PC-3 (cell line): ENCODE measurements at regions not wholly inside any gene's neighbourhood (a gene's known extent, or its start where the extent isn't known, plus 50 kb on each side); places are given as distances from the start of the nearest gene placed in this dataset.

Experiments
- ATAC-seq: fragments of 200-7000 bp; cut with Tn5 transposase; 2 replicates; pipeline ENCODE4 v1.9.1; 2020; ENCODE audit warnings: mild to moderate bottlenecking, moderate library complexity
- BruUV-seq: library from RNA; stranded (reverse); fragments of 400-500 nt; replicated peaks from 2 replicates; lab custom pipeline; 2021; lab: Mats Ljungman, UMichigan
- CTCF ChIA-PET: fragments of 300-600 bp; sonication (Branson Sonifier 250); formaldehyde crosslinking; loops from one replicate; lab custom pipeline; 2022; ENCODE audit warnings: antibody characterized with exemption; lab: Charles Lee
- POLR2A ChIA-PET: fragments of 300-600 bp; sonication (Branson Sonifier 250); formaldehyde crosslinking; loops from one replicate; lab custom pipeline; 2022; ENCODE audit warnings: antibody characterized with exemption; ENCODE audit not compliant: unreplicated experiment; lab: Charles Lee
- DNase-seq: peaks from one replicate; pipeline ENCODE4 v3.0.0-alpha.2; 2015
- H2AFZ ChIP-seq: fragments of 300-600 bp; sonication (generic); 2 replicates; pipeline ENCODE4 v1.6.0; 2016; ENCODE audit warnings: antibody characterized with exemption, low read length
- H3F3A ChIP-seq: fragments of 300-600 bp; sonication (generic); one replicate; pipeline ENCODE4 v1.6.0; 2017; ENCODE audit warnings: antibody characterized with exemption, low read length, control low read depth, mild to moderate bottlenecking; ENCODE audit not compliant: unreplicated experiment
- H3K27ac ChIP-seq: fragments of 300-600 bp; sonication (generic); 2 replicates; pipeline ENCODE4 v1.5.1; 2016; ENCODE audit warnings: mild to moderate bottlenecking, low read length
- H3K27me3 ChIP-seq: fragments of 300-600 bp; sonication (generic); 2 replicates; pipeline ENCODE4 v1.6.1; 2016; ENCODE audit warnings: low read length, mixed read lengths
- H3K36me3 ChIP-seq: fragments of 300-600 bp; sonication (generic); 2 replicates; pipeline ENCODE4 v1.6.1; 2016; ENCODE audit warnings: low read depth, mixed run types, low read length, mixed read lengths
- H3K4me1 ChIP-seq: fragments of 300-600 bp; sonication (generic); 2 replicates; pipeline ENCODE4 v1.5.1; 2016; ENCODE audit warnings: low read length; ENCODE audit not compliant: insufficient read depth
- H3K4me2 ChIP-seq: fragments of 300-600 bp; sonication (generic); 2 replicates; pipeline ENCODE4 v1.6.0; 2016; ENCODE audit warnings: low read length
- H3K4me3 ChIP-seq: fragments of 300-600 bp; sonication (generic); 2 replicates; pipeline ENCODE4 v1.5.1; 2016; ENCODE audit warnings: mild to moderate bottlenecking, low read length, mixed read lengths
- H3K79me2 ChIP-seq: fragments of 300-600 bp; sonication (generic); 2 replicates; pipeline ENCODE4 v1.6.1; 2017; ENCODE audit warnings: low read length, mixed read lengths
- H3K9ac ChIP-seq: fragments of 300-600 bp; sonication (generic); 2 replicates; pipeline ENCODE4 v1.6.0; 2016; ENCODE audit warnings: mild to moderate bottlenecking, low read length
- H3K9me2 ChIP-seq: fragments of 300-600 bp; sonication (generic); replicated peaks from 2 replicates; pipeline ENCODE4 v1.6.1; 2016; ENCODE audit warnings: mixed run types, low read length, mixed read lengths
- H3K9me3 ChIP-seq: fragments of 300-600 bp; sonication (generic); 2 replicates; pipeline ENCODE4 v1.6.1; 2016; ENCODE audit warnings: low read length, mixed read lengths
- H4K20me1 ChIP-seq: fragments of 300-600 bp; sonication (generic); 2 replicates; pipeline ENCODE4 v1.6.1; 2016; ENCODE audit warnings: low read length, mixed read lengths
- CTCF ChIP-seq: fragments of 300-600 bp; sonication (generic); conservative IDR thresholded peaks from 2 replicates; pipeline ENCODE4 v1.5.1; 2017; ENCODE audit warnings: antibody characterized with exemption, low read depth, mild to moderate bottlenecking, low read length
- EZH2 ChIP-seq: fragments of 300-600 bp; sonication (generic); IDR thresholded peaks from one replicate; pipeline ENCODE4 v1.6.1; 2017; ENCODE audit warnings: antibody characterized with exemption, mild to moderate bottlenecking, low read length; ENCODE audit not compliant: unreplicated experiment
- EZH2phosphoT487 ChIP-seq: fragments of 300-600 bp; sonication (generic); IDR thresholded peaks from 2 replicates; pipeline ENCODE4 v1.6.1; 2018; ENCODE audit warnings: mild to moderate bottlenecking, antibody characterized with exemption, low read length, borderline replicate concordance
- intact Hi-C: fragments of 100-400 bp; cut with micrococcal nuclease; formaldehyde crosslinking; loops from 2 replicates; pipeline ENCODE4 v1.9.0; 2023

DNA sequence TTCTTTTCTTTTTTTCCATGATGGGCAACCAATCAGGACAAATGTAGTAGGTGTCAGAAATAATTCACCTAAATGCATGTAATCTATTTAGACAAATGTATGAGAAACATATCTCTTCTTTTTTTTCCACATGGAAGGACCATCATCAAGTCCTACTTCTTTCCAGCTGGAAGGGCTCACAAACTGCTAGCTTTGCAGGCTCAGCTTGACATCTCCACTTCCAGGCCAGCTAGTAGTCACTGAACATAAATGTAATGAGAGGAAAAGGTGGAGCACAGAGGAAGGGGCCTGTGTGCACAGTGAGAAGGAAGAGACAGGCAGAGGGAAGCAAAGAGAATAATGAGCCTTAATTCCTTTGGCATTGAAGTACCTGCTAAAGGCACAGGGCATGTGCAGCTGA is 504.9 kb downstream of the MCTP2 start:
- no peaks in the 10 kb centered on the region for H3K36me3 ChIP-seq
- no peaks in the 10 kb centered on the region for H3K4me1 ChIP-seq
- H3K9ac ChIP-seq: no peak overlapping the region
- H3K27ac ChIP-seq: no peak overlapping the region
- TF ChIP-seq EZH2phosphoT487 (no peak), EZH2 (no peak), CTCF (no peak)
- H3K4me3 ChIP-seq: no peak overlapping the region
- intact Hi-C loops: no loop called here
- no peaks in the 10 kb centered on the region for H3F3A ChIP-seq
- H2AFZ ChIP-seq: no peak overlapping the region
- CTCF ChIA-PET: no interaction called here
- no peaks in the 10 kb centered on the region for H3K9me2 ChIP-seq
- peaks cover 32% of the 10 kb centered on the region for H3K27me3 ChIP-seq
- POLR2A ChIA-PET: no interaction called here
- no peaks in the 10 kb centered on the region for H4K20me1 ChIP-seq
- H3K79me2 ChIP-seq: no peaks in the 10 kb centered on the region
- DNase-seq: no peak
- no peak overlapping the region for H3K4me2 ChIP-seq
- no TSS peak for BruUV-seq
- H3K9me3 ChIP-seq: no peaks in the 10 kb centered on the region
- no peak for ATAC-seq

- Histone ChIP-seq H3K9me3 (no peaks in the 10 kb centered on the region), H2AFZ (no peak overlapping the region), H3K9me2 (no peaks in the 10 kb centered on the region), H3K9ac (no peak overlapping the region), H4K20me1 (no peaks in the 10 kb centered on the region), H3K27me3 (peaks cover 22% of the 10 kb centered on the region; the same call in 1 of the 2 replicates), H3K27ac (no peak overlapping the region), H3F3A (no peaks in the 10 kb centered on the region), H3K4me3 (no peak overlapping the region), H3K79me2 (no peaks in the 10 kb centered on the region), H3K4me1 (no peaks in the 10 kb centered on the region), H3K4me2 (no peak overlapping the region), H3K36me3 (no peaks in the 10 kb centered on the region)
- no TSS peak for BruUV-seq
- DNase-seq (no peak), ATAC-seq (no peak)
- ChIA-PET POLR2A (no interaction called here), CTCF (no interaction called here)
- intact Hi-C loops: no loop called here
- TF ChIP-seq CTCF: no peak
- no peak for TF ChIP-seq EZH2phosphoT487
- TF ChIP-seq EZH2: no peak
Observed at GRCh38 chr15:94739639-94740038, 508.3 kb downstream of the MCTP2 start.

GRCh38 chr15:94740469-94740868 is 509.1 kb downstream of the MCTP2 start:
- H3K9ac ChIP-seq: no peak overlapping the region
- no peaks in the 10 kb centered on the region for H3K36me3 ChIP-seq
- no peak overlapping the region for H3K27ac ChIP-seq
- ChIA-PET POLR2A (no interaction called here), CTCF (no interaction called here)
- no peak for ATAC-seq
- H3K79me2 ChIP-seq: no peaks in the 10 kb centered on the region
- H3K4me3 ChIP-seq: no peak overlapping the region
- no peaks in the 10 kb centered on the region for H3K9me2 ChIP-seq
- H3K4me2 ChIP-seq: no peak overlapping the region
- DNase-seq: no peak
- no TSS peak for BruUV-seq
- no peaks in the 10 kb centered on the region for H4K20me1 ChIP-seq
- no peak for TF ChIP-seq CTCF
- no peak for TF ChIP-seq EZH2phosphoT487
- no peak for TF ChIP-seq EZH2
- H2AFZ ChIP-seq: no peak overlapping the region
- no peaks in the 10 kb centered on the region for H3K4me1 ChIP-seq
- no peaks in the 10 kb centered on the region for H3F3A ChIP-seq
- intact Hi-C loops: no loop called here
- H3K27me3 ChIP-seq: peaks cover 22% of the 10 kb centered on the region; the same call in 1 of the 2 replicates
- no peaks in the 10 kb centered on the region for H3K9me3 ChIP-seq
